Liver (tissue), 8 donors: ENCODE measurements at regions not wholly inside any gene's neighbourhood (a gene's known extent, or its start where the extent isn't known, plus 50 kb on each side); places are given as distances from the start of the nearest gene placed in this dataset.

Source experiments
- DNase-seq: peaks from one replicate; pipeline ENCODE4 v3.0.0-alpha.2; 2017; ENCODE audit warnings: low spot score
- H3K27ac ChIP-seq, 2 donors: one replicate each; pipeline ENCODE4 v1.7.0; 2013; ENCODE audit warnings: inconsistent platforms in 2 of 2, low read length in 2 of 2, control low read depth in 1 of 2, low read depth in 1 of 2, mild to moderate bottlenecking in 1 of 2
- H3K27me3 ChIP-seq, 4 donors: one replicate each; pipeline versions ENCODE4 v1.6.1 to v1.7.0; 2013; ENCODE audit warnings: low read length in 3 of 4, inconsistent platforms in 1 of 4, mild to moderate bottlenecking in 1 of 4, moderate library complexity in 1 of 4; ENCODE audit not compliant: control insufficient read depth in 4 of 4, insufficient read depth in 4 of 4
- H3K36me3 ChIP-seq, 4 donors: one replicate each; pipeline versions ENCODE4 v1.6.1 to v1.7.0; 2013; ENCODE audit warnings: low read length in 3 of 4, mild to moderate bottlenecking in 3 of 4, low read depth in 1 of 4, moderate library complexity in 1 of 4; ENCODE audit not compliant: control insufficient read depth in 4 of 4, insufficient read depth in 3 of 4
- H3K4me1 ChIP-seq, 4 donors: one replicate each; pipeline versions ENCODE4 v1.6.1 to v1.7.0; 2013; ENCODE audit warnings: low read length in 3 of 4, mild to moderate bottlenecking in 3 of 4, moderate library complexity in 1 of 4; ENCODE audit not compliant: control insufficient read depth in 4 of 4, insufficient read depth in 4 of 4
- H3K4me3 ChIP-seq, 3 donors: one replicate each; pipeline versions ENCODE4 v1.6.1 to v1.7.0; 2013; ENCODE audit warnings: low read length in 3 of 3, control low read depth in 1 of 3, low read depth in 1 of 3, mild to moderate bottlenecking in 1 of 3
- H3K9ac ChIP-seq, 2 donors: one replicate each; pipeline ENCODE4 v1.7.0; 2013; ENCODE audit warnings: low read length in 2 of 2, mild to moderate bottlenecking in 2 of 2, moderate library complexity in 2 of 2, control low read depth in 1 of 2, low read depth in 1 of 2
- H3K9me3 ChIP-seq, 4 donors: one replicate each; pipeline versions ENCODE4 v1.6.1 to v1.7.0; 2013; ENCODE audit warnings: low read length in 3 of 4; ENCODE audit not compliant: control insufficient read depth in 4 of 4
- CTCF ChIP-seq: fragments of 150-350 bp; IDR thresholded peaks from 2 replicates; pipeline ENCODE4 v1.5.1; 2017; ENCODE audit warnings: improper control_type of control experiment, low read depth, low read length; ENCODE audit not compliant: missing input control
- EGR1 ChIP-seq, 2 donors: IDR thresholded peaks; 2 replicates each; pipeline ENCODE4 v1.6.1; 2016 to 2018; ENCODE audit warnings: antibody characterized with exemption in 2 of 2, low read depth in 2 of 2
- FOXA1 ChIP-seq: IDR thresholded peaks from 2 replicates; pipeline ENCODE4 v1.6.1; 2016; ENCODE audit warnings: antibody characterized with exemption
- FOXA2 ChIP-seq: IDR thresholded peaks from 2 replicates; pipeline ENCODE4 v1.6.1; 2016; ENCODE audit warnings: antibody characterized with exemption
- GABPA ChIP-seq, 2 donors: IDR thresholded peaks in 1 of 2; conservative IDR thresholded peaks in 1 of 2; 2 replicates each; pipeline ENCODE4 v1.6.1; 2016; ENCODE audit warnings: antibody characterized with exemption in 2 of 2, mild to moderate bottlenecking in 1 of 2, moderate library complexity in 1 of 2
- HNF4A ChIP-seq, 2 donors: conservative IDR thresholded peaks; 2 replicates each; pipeline ENCODE4 v1.6.1; 2016; ENCODE audit warnings: antibody characterized with exemption in 2 of 2, mild to moderate bottlenecking in 2 of 2
- HNF4G ChIP-seq: IDR thresholded peaks from 2 replicates; pipeline ENCODE4 v1.6.1; 2016; ENCODE audit warnings: antibody characterized with exemption
- JUND ChIP-seq, 2 donors: IDR thresholded peaks; 2 replicates each; pipeline ENCODE4 v1.6.1; 2016; ENCODE audit warnings: antibody characterized with exemption in 2 of 2
- NR2F2 ChIP-seq: IDR thresholded peaks from 2 replicates; pipeline ENCODE4 v1.6.1; 2016; ENCODE audit warnings: antibody characterized with exemption
- RAD21 ChIP-seq, 2 donors: IDR thresholded peaks; 2 replicates each; pipeline ENCODE4 v1.6.1; 2016; ENCODE audit warnings: antibody characterized with exemption in 2 of 2, mild to moderate bottlenecking in 2 of 2
- REST ChIP-seq: IDR thresholded peaks from 2 replicates; pipeline ENCODE4 v1.6.1; 2016; ENCODE audit warnings: antibody characterized with exemption, mild to moderate bottlenecking
- RXRA ChIP-seq, 2 donors: IDR thresholded peaks; 2 replicates each; pipeline ENCODE4 v1.6.1; 2017 to 2018; ENCODE audit warnings: antibody characterized with exemption in 2 of 2, mild to moderate bottlenecking in 1 of 2
- SP1 ChIP-seq: IDR thresholded peaks from 2 replicates; pipeline ENCODE4 v1.6.1; 2018; ENCODE audit warnings: antibody characterized with exemption, mild to moderate bottlenecking
- TAF1 ChIP-seq: conservative IDR thresholded peaks from 2 replicates; pipeline ENCODE4 v1.6.1; 2016; ENCODE audit warnings: antibody characterized with exemption, mild to moderate bottlenecking
- YY1 ChIP-seq: IDR thresholded peaks from 2 replicates; pipeline ENCODE4 v1.6.1; 2016; ENCODE audit warnings: antibody characterized with exemption, mild to moderate bottlenecking
- ZBTB33 ChIP-seq: IDR thresholded peaks from 2 replicates; pipeline ENCODE4 v1.6.1; 2016; ENCODE audit warnings: antibody characterized with exemption
- WGBS: extraction: QIAGEN DNeasy Blood & Tissue Kit; methylation state at CpG from one replicate; pipeline ENCODE4 v1.1.7; 2013; 5-methylcytosine and 5-hydroxymethylcytosine counted together
- TF ChIP-seq, protein P1 (sequence below): IDR thresholded peaks from 2 replicates; pipeline ENCODE4 v1.6.1; 2016; ENCODE audit warnings: antibody characterized with exemption
- TF ChIP-seq, protein P2 (sequence below): IDR thresholded peaks from 2 replicates; pipeline ENCODE4 v1.6.1; 2016; ENCODE audit warnings: antibody characterized with exemption
- donor health status: healthy.
- donor health status: healthy.
- donor health status: healthy.
- donor health status: healthy.
- donor health status: healthy.

DNA sequence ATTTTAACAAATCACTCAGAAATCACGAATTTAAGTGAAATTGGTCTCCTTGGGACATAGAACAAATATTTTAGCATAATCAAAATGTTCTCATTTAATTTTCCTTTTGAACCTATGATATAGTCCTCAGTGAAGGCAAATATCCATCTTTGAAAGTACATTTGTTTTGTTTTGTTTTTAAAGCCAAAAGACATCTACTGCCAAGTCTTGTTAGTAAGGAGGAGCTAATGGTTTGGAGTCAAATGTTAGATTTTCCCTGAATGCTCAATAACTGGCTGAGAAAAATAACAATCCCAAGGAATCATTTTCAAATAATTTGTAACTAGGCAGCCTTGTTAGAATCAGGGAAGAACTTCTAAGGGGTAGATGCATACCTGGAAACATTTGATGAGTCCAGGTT is 302.9 kb upstream of the MAF start:
- Histone ChIP-seq H3K27ac (no peak overlapping the region), H3K4me3 (no peak overlapping the region), H3K4me1 (peaks cover 0 to 2% (median 0%) of the 10 kb centered on the region in 4 donors), H3K27me3 (no peaks in the 10 kb centered on the region), H3K9ac (no peak overlapping the region), H3K9me3 (no peaks in the 10 kb centered on the region), H3K36me3 (no peaks in the 10 kb centered on the region)
- WGBS, result 92% methylated on average over 1 of the region's 1 CpG
- TF ChIP-seq RXRA (IDR thresholded peaks at IDR 0.05) (no peak), SP1 (no peak), JUND (IDR thresholded peaks at IDR 0.05) (no peak), NR2F2 (no peak), GABPA (IDR thresholded peaks at IDR 0.05 in 1 of 2, conservative IDR thresholded peaks at IDR 0.05 in 1 of 2) (no peak), EGR1 (IDR thresholded peaks at IDR 0.05; ENCODE audit: low read depth in 2 of 2) (no peak), TAF1 (no peak), RAD21 (IDR thresholded peaks at IDR 0.05) (no peak), HNF4A (conservative IDR thresholded peaks at IDR 0.05) (no peak), CTCF (no peak), REST (no peak), FOXA1 (no peak)
- TF ChIP-seq, protein P1, sequence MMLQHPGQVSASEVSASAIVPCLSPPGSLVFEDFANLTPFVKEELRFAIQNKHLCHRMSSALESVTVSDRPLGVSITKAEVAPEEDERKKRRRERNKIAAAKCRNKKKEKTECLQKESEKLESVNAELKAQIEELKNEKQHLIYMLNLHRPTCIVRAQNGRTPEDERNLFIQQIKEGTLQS, result no peak
- TF ChIP-seq, protein P2, sequence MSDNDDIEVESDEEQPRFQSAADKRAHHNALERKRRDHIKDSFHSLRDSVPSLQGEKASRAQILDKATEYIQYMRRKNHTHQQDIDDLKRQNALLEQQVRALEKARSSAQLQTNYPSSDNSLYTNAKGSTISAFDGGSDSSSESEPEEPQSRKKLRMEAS, result no peak
- no peak for DNase-seq

DNA sequence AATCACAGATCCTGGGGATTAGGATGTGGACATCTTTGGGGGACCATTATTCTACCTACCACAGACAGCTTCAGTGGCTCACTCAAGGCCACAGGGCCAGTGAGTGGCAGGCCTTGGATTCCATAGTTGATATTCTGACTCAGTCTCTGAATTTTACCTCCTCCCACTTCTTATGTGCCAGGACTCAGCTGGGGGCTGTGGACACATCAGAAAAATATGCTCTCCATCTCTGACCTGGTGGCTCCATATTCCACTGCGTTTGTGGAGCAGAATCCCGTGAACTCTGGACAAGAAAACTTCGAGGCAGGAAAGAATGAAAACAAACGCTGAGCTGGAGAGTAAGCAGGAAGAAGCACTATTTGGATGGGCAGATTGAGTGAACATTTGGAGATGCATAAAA is 301.8 kb upstream of the MAF start:
- peaks cover under 1 to 12% (median 7%) of the 10 kb centered on the region in 4 donors for H3K4me1 ChIP-seq
- no peaks in the 10 kb centered on the region for H3K27me3 ChIP-seq
- no peaks in the 10 kb centered on the region for H3K9me3 ChIP-seq
- H3K9ac ChIP-seq, result no peak overlapping the region
- H3K27ac ChIP-seq, result no peak overlapping the region
- no peak overlapping the region for H3K4me3 ChIP-seq
- H3K36me3 ChIP-seq, result no peaks in the 10 kb centered on the region
- 89% methylated on average over 4 of the region's 4 CpGs for WGBS
- DNase-seq, result no peak
- TF ChIP-seq NR2F2, result no peak
- no peak for TF ChIP-seq HNF4G
- TF ChIP-seq JUND (IDR thresholded peaks at IDR 0.05), result no peak
- no peak for TF ChIP-seq FOXA2
- no peak for TF ChIP-seq TAF1
- TF ChIP-seq HNF4A (conservative IDR thresholded peaks at IDR 0.05), result no peak
- TF ChIP-seq SP1, result no peak
- TF ChIP-seq, protein P2, result no peak
- TF ChIP-seq YY1, result no peak
- TF ChIP-seq ZBTB33, result no peak
- no peak for TF ChIP-seq GABPA (IDR thresholded peaks at IDR 0.05 in 1 of 2, conservative IDR thresholded peaks at IDR 0.05 in 1 of 2)
- TF ChIP-seq RXRA (IDR thresholded peaks at IDR 0.05), result no peak
- no peak for TF ChIP-seq REST
- no peak for TF ChIP-seq RAD21 (IDR thresholded peaks at IDR 0.05)
- TF ChIP-seq CTCF, result no peak
